C4-2B (cell line): ENCODE measurements at regions not wholly inside any gene's neighbourhood (a gene's known extent, or its start where the extent isn't known, plus 50 kb on each side); places are given as distances from the start of the nearest gene placed in this dataset.

ENCODE experiments used
- H3K27ac ChIP-seq: fragments of 450-650 bp; 2 replicates; pipeline ENCODE4 v1.5.1; 2017
- ZFX ChIP-seq: fragments of 450-650 bp; IDR thresholded peaks from 2 replicates; pipeline ENCODE4 v1.6.1; 2017
- TF ChIP-seq, protein P1 (sequence below): fragments of 450-650 bp; conservative IDR thresholded peaks from 2 replicates; pipeline ENCODE4 v1.5.1; 2017; ENCODE audit warnings: mild to moderate bottlenecking

DNA sequence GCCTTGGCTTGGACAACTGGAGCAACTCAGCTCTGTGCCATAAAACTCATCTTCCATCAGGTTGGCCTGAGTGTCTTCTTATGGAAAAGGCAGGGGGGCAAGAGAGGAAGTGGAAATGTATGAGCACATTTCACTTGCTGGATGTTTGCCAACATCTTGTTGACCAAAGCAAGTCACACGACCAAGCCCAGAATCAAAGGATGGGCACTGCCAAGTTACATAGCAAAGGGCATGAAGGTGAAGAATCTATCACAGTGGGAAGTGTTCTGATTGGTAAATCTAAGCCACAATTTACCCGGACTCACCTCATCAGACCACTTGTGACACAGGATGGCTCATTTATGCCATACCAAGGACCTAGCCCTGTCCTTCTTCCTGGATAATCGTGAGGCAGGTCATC lies 310.5 kb upstream of the IRX5 start:
- H3K27ac ChIP-seq, result no peak overlapping the region
- no peak for TF ChIP-seq ZFX
- TF ChIP-seq, protein P1, sequence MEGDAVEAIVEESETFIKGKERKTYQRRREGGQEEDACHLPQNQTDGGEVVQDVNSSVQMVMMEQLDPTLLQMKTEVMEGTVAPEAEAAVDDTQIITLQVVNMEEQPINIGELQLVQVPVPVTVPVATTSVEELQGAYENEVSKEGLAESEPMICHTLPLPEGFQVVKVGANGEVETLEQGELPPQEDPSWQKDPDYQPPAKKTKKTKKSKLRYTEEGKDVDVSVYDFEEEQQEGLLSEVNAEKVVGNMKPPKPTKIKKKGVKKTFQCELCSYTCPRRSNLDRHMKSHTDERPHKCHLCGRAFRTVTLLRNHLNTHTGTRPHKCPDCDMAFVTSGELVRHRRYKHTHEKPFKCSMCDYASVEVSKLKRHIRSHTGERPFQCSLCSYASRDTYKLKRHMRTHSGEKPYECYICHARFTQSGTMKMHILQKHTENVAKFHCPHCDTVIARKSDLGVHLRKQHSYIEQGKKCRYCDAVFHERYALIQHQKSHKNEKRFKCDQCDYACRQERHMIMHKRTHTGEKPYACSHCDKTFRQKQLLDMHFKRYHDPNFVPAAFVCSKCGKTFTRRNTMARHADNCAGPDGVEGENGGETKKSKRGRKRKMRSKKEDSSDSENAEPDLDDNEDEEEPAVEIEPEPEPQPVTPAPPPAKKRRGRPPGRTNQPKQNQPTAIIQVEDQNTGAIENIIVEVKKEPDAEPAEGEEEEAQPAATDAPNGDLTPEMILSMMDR, result no peak

DNA sequence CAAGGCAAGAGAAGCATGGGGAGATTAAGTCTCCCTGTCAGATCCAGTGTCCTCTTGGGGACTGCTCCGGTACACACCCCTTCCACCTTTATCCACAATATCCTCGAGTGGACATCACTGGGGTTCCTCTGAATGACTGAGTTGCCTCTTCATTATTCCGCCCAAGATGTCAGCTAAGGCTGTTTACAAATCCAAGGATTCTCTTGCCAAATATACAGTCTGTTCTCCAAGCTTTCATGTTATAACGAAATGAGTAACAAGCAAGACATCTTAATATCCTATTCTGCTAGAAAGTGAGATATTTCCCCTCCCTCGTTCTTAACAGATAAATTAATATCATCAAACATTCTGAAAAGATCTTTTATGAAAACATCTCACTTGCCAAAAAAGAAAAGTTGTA lies 314.1 kb upstream of the IRX5 start:
- H3K27ac ChIP-seq, result no peak overlapping the region
- TF ChIP-seq, protein P1, result no peak
- no peak for TF ChIP-seq ZFX

GRCh38 chr16:54605536-54606066 lies 319.0 kb upstream of the IRX3 start:
- H3K27ac ChIP-seq, result no peak overlapping the region
- no peak for TF ChIP-seq ZFX
- TF ChIP-seq, protein P1, result no peak

DNA sequence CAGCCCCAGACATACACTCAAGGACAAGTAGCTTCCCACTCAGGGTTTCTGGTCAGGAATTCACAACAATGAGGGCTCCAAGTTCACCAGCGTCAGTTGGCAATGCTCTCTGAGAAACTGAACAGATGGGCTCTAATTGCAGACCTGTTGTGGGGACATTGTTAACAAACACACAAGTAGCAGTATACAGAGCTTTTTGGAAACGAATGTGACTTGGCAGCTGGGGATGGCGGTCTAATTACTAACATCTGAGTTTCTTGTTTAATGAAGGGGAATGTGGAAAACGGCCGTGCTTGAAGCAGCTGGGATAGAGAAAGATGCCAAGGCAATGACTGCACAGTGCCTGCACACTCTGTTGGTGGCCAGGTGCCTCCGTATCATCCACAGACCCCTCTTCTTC lies 316.1 kb upstream of the IRX3 start:
- no peak overlapping the region for H3K27ac ChIP-seq
- TF ChIP-seq ZFX, result no peak
- TF ChIP-seq, protein P1, result no peak

- no peak for TF ChIP-seq ZFX
- TF ChIP-seq, protein P1, result no peak
Measured at GRCh38 chr16:54597222-54597621, 310.6 kb upstream of the IRX3 start.

GRCh38 chr16:54595621-54596020 lies 309.0 kb upstream of the IRX3 start:
- no peak overlapping the region for H3K27ac ChIP-seq
- no peak for TF ChIP-seq ZFX
- TF ChIP-seq, protein P1, result no peak

More at GRCh38 chr16:54597222-54597621, 310.6 kb upstream of the IRX3 start:
- H3K27ac ChIP-seq, result no peak overlapping the region

GRCh38 chr16:54594601-54595391 lies 308.2 kb upstream of the IRX3 start:
- TF ChIP-seq, protein P1, result no peak
- TF ChIP-seq ZFX, result no peak
- no peak overlapping the region for H3K27ac ChIP-seq
